ENCODE measurements at regions not wholly inside any gene's neighbourhood (a gene's known extent, or its start where the extent isn't known, plus 50 kb on each side); places are given as distances from the start of the nearest gene placed in this dataset.
"Not testable (repeated sequence)": the region's sequence is repeated elsewhere in the genome, so short reads cannot be mapped to it uniquely, and the experiment has no call there.

- no peak for DNase-seq (ENCODE audit: low read depth in 1 of 2, low spot score in 1 of 2)
Observed at GRCh38 chr1:189538271-189538670, 939.4 kb downstream of the BRINP3 start.

- no peak for DNase-seq (ENCODE audit: low read depth in 1 of 2, low spot score in 1 of 2)
Observed at GRCh38 chr1:189550498-189550897, 927.2 kb downstream of the BRINP3 start.

GRCh38 chr1:189563784-189564183, 913.9 kb downstream of the BRINP3 start:
- DNase-seq (ENCODE audit: low read depth in 1 of 2, low spot score in 1 of 2) = no peak

GRCh38 chr1:189567890-189568289, 909.8 kb downstream of the BRINP3 start:
- DNase-seq (ENCODE audit: low read depth in 1 of 2, low spot score in 1 of 2) = no peak

- DNase-seq (ENCODE audit: low read depth in 1 of 2, low spot score in 1 of 2) = no peak
Observed at GRCh38 chr1:189596197-189596596, 881.5 kb downstream of the BRINP3 start.

- no peak for DNase-seq (ENCODE audit: low read depth in 1 of 2, low spot score in 1 of 2)
Observed at GRCh38 chr1:189597083-189597482, 880.6 kb downstream of the BRINP3 start.

GRCh38 chr1:189605226-189605625, 872.4 kb downstream of the BRINP3 start:
- DNase-seq (ENCODE audit: low read depth in 1 of 2, low spot score in 1 of 2) = no peak

GRCh38 chr1:189606047-189606446, 871.6 kb downstream of the BRINP3 start:
- DNase-seq (ENCODE audit: low read depth in 1 of 2, low spot score in 1 of 2) = no peak

GRCh38 chr1:189606795-189607476, 870.7 kb downstream of the BRINP3 start:
- no peak for DNase-seq (ENCODE audit: low read depth in 1 of 2, low spot score in 1 of 2)

- DNase-seq (ENCODE audit: low read depth in 1 of 2, low spot score in 1 of 2) = no peak
Observed at GRCh38 chr1:189607477-189608096, 870.1 kb downstream of the BRINP3 start.

GRCh38 chr1:189609167-189609566, 868.5 kb downstream of the BRINP3 start:
- no peak for DNase-seq (ENCODE audit: low read depth in 1 of 2, low spot score in 1 of 2)

- no peak for DNase-seq (ENCODE audit: low read depth in 1 of 2, low spot score in 1 of 2)
Observed at GRCh38 chr1:189616893-189617292, 860.8 kb downstream of the BRINP3 start.

- no peak for DNase-seq (ENCODE audit: low read depth in 1 of 2, low spot score in 1 of 2)
Observed at GRCh38 chr1:189619682-189620332, 857.9 kb downstream of the BRINP3 start.

GRCh38 chr1:189620471-189620870, 857.2 kb downstream of the BRINP3 start:
- no peak for DNase-seq (ENCODE audit: low read depth in 1 of 2, low spot score in 1 of 2)

GRCh38 chr1:189623336-189623735, 854.3 kb downstream of the BRINP3 start:
- DNase-seq (ENCODE audit: low read depth in 1 of 2, low spot score in 1 of 2) = no peak

GRCh38 chr1:189627427-189627826, 850.2 kb downstream of the BRINP3 start:
- DNase-seq (ENCODE audit: low read depth in 1 of 2, low spot score in 1 of 2) = no peak

GRCh38 chr1:189628857-189629256, 848.8 kb downstream of the BRINP3 start:
- DNase-seq (ENCODE audit: low read depth in 1 of 2, low spot score in 1 of 2) = no peak

GRCh38 chr1:189633658-189634057, 844.0 kb downstream of the BRINP3 start:
- DNase-seq (ENCODE audit: low read depth in 1 of 2, low spot score in 1 of 2) = no peak

- no peak for DNase-seq (ENCODE audit: low read depth in 1 of 2, low spot score in 1 of 2)
Observed at GRCh38 chr1:189637041-189637440, 840.6 kb downstream of the BRINP3 start.

GRCh38 chr1:189644156-189644555, 833.5 kb downstream of the BRINP3 start:
- DNase-seq (ENCODE audit: low read depth in 1 of 2, low spot score in 1 of 2) = not testable (repeated sequence)

GRCh38 chr1:189644970-189645369, 832.7 kb downstream of the BRINP3 start:
- no peak for DNase-seq (ENCODE audit: low read depth in 1 of 2, low spot score in 1 of 2)

- no peak for DNase-seq (ENCODE audit: low read depth in 1 of 2, low spot score in 1 of 2)
Observed at GRCh38 chr1:189646066-189646465, 831.6 kb downstream of the BRINP3 start.

All from activated CD4-positive, alpha-beta T cell treated with anti-CD3 and anti-CD28 coated beads, Interleukin-2, amount 50 U/mL, for 24 hours (primary cell).